ENCODE measurements at regions not wholly inside any gene's neighbourhood (a gene's known extent, or its start where the extent isn't known, plus 50 kb on each side); places are given as distances from the start of the nearest gene placed in this dataset.

GRCh38 chr13:62356977-62357376 lies 941.3 kb upstream of the PCDH20 start:
- 23% methylated on average over 1 of the region's 1 CpG for WGBS
- no peaks in the 10 kb centered on the region for H3K36me3 ChIP-seq
- no peak for DNase-seq (ENCODE audit: low spot score in 2 of 2)
- H3K4me1 ChIP-seq, result no peaks in the 10 kb centered on the region
- H3K27ac ChIP-seq, result no peak overlapping the region
- TF ChIP-seq POLR2A (IDR thresholded peaks at IDR 0.05) (no peak), EP300 (IDR thresholded peaks at IDR 0.05) (no peak)
- H3K27me3 ChIP-seq, result no peaks in the 10 kb centered on the region
- no peak overlapping the region for H3K4me3 ChIP-seq
- peaks cover 5% of the 10 kb centered on the region for H3K9me3 ChIP-seq

GRCh38 chr13:62337109-62337880 lies 921.6 kb upstream of the PCDH20 start:
- no peaks in the 10 kb centered on the region for H3K27me3 ChIP-seq
- H3K36me3 ChIP-seq, result no peaks in the 10 kb centered on the region
- H3K4me3 ChIP-seq, result no peak overlapping the region
- no peak for TF ChIP-seq CTCF (IDR thresholded peaks at IDR 0.05)
- no peak for TF ChIP-seq EP300 (IDR thresholded peaks at IDR 0.05)
- TF ChIP-seq POLR2AphosphoS5 (IDR thresholded peaks at IDR 0.05), result no peak
- TF ChIP-seq POLR2A (IDR thresholded peaks at IDR 0.05), result no peak
- DNase-seq (ENCODE audit: low spot score in 2 of 2), result no peak
- WGBS, result 38% methylated on average over 2 of the region's 2 CpGs
- H3K27ac ChIP-seq, result no peak overlapping the region
- H3K9me3 ChIP-seq, result peaks cover 3% of the 10 kb centered on the region
- no peaks in the 10 kb centered on the region for H3K4me1 ChIP-seq

- no peak for TF ChIP-seq POLR2AphosphoS5 (IDR thresholded peaks at IDR 0.05)
- TF ChIP-seq EP300 (IDR thresholded peaks at IDR 0.05), result no peak
- no peak for TF ChIP-seq CTCF (IDR thresholded peaks at IDR 0.05)
- no peak for TF ChIP-seq POLR2A (IDR thresholded peaks at IDR 0.05)
- 47% methylated on average over 1 of the region's 1 CpG for WGBS
- Histone ChIP-seq H3K4me3 (no peak overlapping the region), H3K27me3 (no peaks in the 10 kb centered on the region), H3K36me3 (no peaks in the 10 kb centered on the region), H3K4me1 (no peaks in the 10 kb centered on the region), H3K27ac (no peak overlapping the region), H3K9me3 (peaks cover 3% of the 10 kb centered on the region)
- DNase-seq (ENCODE audit: low spot score in 2 of 2), result no peak
Measured at GRCh38 chr13:62336507-62336906, 920.9 kb upstream of the PCDH20 start.

GRCh38 chr13:62333466-62333865 lies 917.8 kb upstream of the PCDH20 start:
- Histone ChIP-seq H3K36me3 (no peaks in the 10 kb centered on the region), H3K27ac (no peak overlapping the region), H3K9me3 (peaks cover 3% of the 10 kb centered on the region), H3K4me3 (no peak overlapping the region), H3K27me3 (no peaks in the 10 kb centered on the region), H3K4me1 (no peaks in the 10 kb centered on the region)
- TF ChIP-seq EP300 (IDR thresholded peaks at IDR 0.05) (no peak), POLR2AphosphoS5 (IDR thresholded peaks at IDR 0.05) (no peak), POLR2A (IDR thresholded peaks at IDR 0.05) (no peak), CTCF (IDR thresholded peaks at IDR 0.05) (no peak)
- DNase-seq (ENCODE audit: low spot score in 2 of 2), result no peak
- WGBS, result 94% methylated on average over 15 of the region's 15 CpGs

GRCh38 chr13:62331384-62331783 lies 915.7 kb upstream of the PCDH20 start:
- Histone ChIP-seq H3K36me3 (no peaks in the 10 kb centered on the region), H3K9me3 (peaks cover 3% of the 10 kb centered on the region), H3K27me3 (no peaks in the 10 kb centered on the region), H3K4me1 (no peaks in the 10 kb centered on the region), H3K27ac (no peak overlapping the region), H3K4me3 (no peak overlapping the region)
- no peak for TF ChIP-seq CTCF (IDR thresholded peaks at IDR 0.05)
- TF ChIP-seq EP300 (IDR thresholded peaks at IDR 0.05), result no peak
- TF ChIP-seq POLR2A (IDR thresholded peaks at IDR 0.05), result no peak
- TF ChIP-seq POLR2AphosphoS5 (IDR thresholded peaks at IDR 0.05), result no peak
- WGBS, result 88% methylated on average over 2 of the region's 2 CpGs
- DNase-seq (ENCODE audit: low spot score in 2 of 2), result no peak

Measured in suprapubic skin (tissue), 4 donors.